ENCODE measurements at regions not wholly inside any gene's neighbourhood (a gene's known extent, or its start where the extent isn't known, plus 50 kb on each side); places are given as distances from the start of the nearest gene placed in this dataset.

DNA sequence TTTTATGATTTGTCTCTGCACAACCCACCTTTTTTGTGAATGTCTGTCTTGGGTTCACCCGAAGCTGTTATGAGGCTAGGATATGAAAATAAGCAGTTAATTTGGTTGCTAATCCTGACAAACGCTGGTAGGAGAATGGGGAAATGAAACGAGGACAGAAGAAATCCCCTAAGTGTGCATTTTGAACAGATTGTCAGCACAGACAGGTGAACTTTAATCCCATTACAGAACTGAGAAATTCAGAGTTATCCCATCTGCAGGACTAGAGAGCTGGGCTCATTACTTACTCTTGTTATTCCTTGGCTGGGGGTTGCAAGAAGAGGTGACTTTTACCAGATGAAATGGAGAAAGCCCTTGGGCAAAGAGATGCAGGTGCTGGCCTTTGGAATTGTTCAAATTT lies 123.3 kb upstream of the NYAP2 start:
- BruUV-seq (replicated peaks), result no TSS peak
- no peak overlapping the region for H3K27ac ChIP-seq (ENCODE audit: extremely low read depth, low read depth, low read length)
- H3K4me3 ChIP-seq, result no peak overlapping the region
- no peaks in the 10 kb centered on the region for H3K27me3 ChIP-seq (ENCODE audit: control insufficient read depth in 2 of 2, insufficient read depth in 2 of 2, low read length in 2 of 2)
- no peaks in the 10 kb centered on the region for H3K4me1 ChIP-seq (replicated peaks in 1 of 2; ENCODE audit: control insufficient read depth in 2 of 2, insufficient read depth in 2 of 2, low read length in 2 of 2)
- FAIRE-seq (no peak), DNase-seq (ENCODE audit: extremely low read depth in 1 of 4, low spot score in 3 of 4) (no peak), ATAC-seq (no peak)
- H3K9me3 ChIP-seq (replicated peaks; ENCODE audit: control insufficient read depth, insufficient read depth, low read depth, low read length), result no peaks in the 10 kb centered on the region
- CTCF ChIA-PET (ENCODE audit: low intra/inter-chr PET ratio), result no interaction called here
- no peak overlapping the region for H2AFZ ChIP-seq (ENCODE audit: low read depth, low read length)
- 10% methylated on average over 3 of the region's 3 CpGs for WGBS (ENCODE audit: insufficient coverage, low coverage, missing lambda C conversion rate)
- H3K79me2 ChIP-seq (ENCODE audit: control insufficient read depth, insufficient read depth, low read length), result no peaks in the 10 kb centered on the region
- no peaks in the 10 kb centered on the region for H3K9me1 ChIP-seq (ENCODE audit: control insufficient read depth, insufficient read depth, low read length)
- POLR2A ChIA-PET, result no interaction called here
- no peak overlapping the region for H3K4me2 ChIP-seq (ENCODE audit: insufficient read depth, low read length)
- no peaks in the 10 kb centered on the region for H4K20me1 ChIP-seq (replicated peaks; ENCODE audit: control insufficient read depth, insufficient read depth, low read length)
- TF ChIP-seq, protein P1, sequence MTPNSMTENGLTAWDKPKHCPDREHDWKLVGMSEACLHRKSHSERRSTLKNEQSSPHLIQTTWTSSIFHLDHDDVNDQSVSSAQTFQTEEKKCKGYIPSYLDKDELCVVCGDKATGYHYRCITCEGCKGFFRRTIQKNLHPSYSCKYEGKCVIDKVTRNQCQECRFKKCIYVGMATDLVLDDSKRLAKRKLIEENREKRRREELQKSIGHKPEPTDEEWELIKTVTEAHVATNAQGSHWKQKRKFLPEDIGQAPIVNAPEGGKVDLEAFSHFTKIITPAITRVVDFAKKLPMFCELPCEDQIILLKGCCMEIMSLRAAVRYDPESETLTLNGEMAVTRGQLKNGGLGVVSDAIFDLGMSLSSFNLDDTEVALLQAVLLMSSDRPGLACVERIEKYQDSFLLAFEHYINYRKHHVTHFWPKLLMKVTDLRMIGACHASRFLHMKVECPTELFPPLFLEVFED (CRISPR knock-in tag; conservative IDR thresholded peaks at IDR 0.05), result no peak
- no peak for TF ChIP-seq JUNB (CRISPR knock-in tag; conservative IDR thresholded peaks at IDR 0.05)
- TF ChIP-seq SMARCA4 (IDR thresholded peaks at IDR 0.05), result no peak
- TF ChIP-seq, protein P2, sequence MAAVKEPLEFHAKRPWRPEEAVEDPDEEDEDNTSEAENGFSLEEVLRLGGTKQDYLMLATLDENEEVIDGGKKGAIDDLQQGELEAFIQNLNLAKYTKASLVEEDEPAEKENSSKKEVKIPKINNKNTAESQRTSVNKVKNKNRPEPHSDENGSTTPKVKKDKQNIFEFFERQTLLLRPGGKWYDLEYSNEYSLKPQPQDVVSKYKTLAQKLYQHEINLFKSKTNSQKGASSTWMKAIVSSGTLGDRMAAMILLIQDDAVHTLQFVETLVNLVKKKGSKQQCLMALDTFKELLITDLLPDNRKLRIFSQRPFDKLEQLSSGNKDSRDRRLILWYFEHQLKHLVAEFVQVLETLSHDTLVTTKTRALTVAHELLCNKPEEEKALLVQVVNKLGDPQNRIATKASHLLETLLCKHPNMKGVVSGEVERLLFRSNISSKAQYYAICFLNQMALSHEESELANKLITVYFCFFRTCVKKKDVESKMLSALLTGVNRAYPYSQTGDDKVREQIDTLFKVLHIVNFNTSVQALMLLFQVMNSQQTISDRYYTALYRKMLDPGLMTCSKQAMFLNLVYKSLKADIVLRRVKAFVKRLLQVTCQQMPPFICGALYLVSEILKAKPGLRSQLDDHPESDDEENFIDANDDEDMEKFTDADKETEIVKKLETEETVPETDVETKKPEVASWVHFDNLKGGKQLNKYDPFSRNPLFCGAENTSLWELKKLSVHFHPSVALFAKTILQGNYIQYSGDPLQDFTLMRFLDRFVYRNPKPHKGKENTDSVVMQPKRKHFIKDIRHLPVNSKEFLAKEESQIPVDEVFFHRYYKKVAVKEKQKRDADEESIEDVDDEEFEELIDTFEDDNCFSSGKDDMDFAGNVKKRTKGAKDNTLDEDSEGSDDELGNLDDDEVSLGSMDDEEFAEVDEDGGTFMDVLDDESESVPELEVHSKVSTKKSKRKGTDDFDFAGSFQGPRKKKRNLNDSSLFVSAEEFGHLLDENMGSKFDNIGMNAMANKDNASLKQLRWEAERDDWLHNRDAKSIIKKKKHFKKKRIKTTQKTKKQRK (IDR thresholded peaks at IDR 0.05; ENCODE audit: borderline replicate concordance, low read depth, low read length), result no peak
- TF ChIP-seq ZFP36 (IDR thresholded peaks at IDR 0.05; ENCODE audit: low read depth, low read length, partially characterized antibody), result no peak
- TF ChIP-seq, protein P3, sequence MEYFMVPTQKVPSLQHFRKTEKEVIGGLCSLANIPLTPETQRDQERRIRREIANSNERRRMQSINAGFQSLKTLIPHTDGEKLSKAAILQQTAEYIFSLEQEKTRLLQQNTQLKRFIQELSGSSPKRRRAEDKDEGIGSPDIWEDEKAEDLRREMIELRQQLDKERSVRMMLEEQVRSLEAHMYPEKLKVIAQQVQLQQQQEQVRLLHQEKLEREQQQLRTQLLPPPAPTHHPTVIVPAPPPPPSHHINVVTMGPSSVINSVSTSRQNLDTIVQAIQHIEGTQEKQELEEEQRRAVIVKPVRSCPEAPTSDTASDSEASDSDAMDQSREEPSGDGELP (CRISPR knock-in tag; IDR thresholded peaks at IDR 0.05; ENCODE audit: borderline replicate concordance), result no peak
- TF ChIP-seq MTA3 (IDR thresholded peaks at IDR 0.05; ENCODE audit: borderline replicate concordance), result no peak
- TF ChIP-seq COPS2 (conservative IDR thresholded peaks at IDR 0.05), result no peak
- no peak for TF ChIP-seq PURB (CRISPR knock-in tag; IDR thresholded peaks at IDR 0.05; ENCODE audit: low read depth)
- no peak for TF ChIP-seq SMAD4 (CRISPR knock-in tag; conservative IDR thresholded peaks at IDR 0.05)
- no peak for TF ChIP-seq NCOA4 (IDR thresholded peaks at IDR 0.05; ENCODE audit: partially characterized antibody)
- TF ChIP-seq, protein P4, sequence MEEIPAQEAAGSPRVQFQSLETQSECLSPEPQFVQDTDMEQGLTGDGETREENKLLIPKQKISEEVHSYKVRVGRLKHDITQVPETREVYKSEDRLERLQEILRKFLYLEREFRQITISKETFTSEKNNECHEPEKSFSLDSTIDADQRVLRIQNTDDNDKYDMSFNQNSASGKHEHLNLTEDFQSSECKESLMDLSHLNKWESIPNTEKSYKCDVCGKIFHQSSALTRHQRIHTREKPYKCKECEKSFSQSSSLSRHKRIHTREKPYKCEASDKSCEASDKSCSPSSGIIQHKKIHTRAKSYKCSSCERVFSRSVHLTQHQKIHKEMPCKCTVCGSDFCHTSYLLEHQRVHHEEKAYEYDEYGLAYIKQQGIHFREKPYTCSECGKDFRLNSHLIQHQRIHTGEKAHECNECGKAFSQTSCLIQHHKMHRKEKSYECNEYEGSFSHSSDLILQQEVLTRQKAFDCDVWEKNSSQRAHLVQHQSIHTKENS (CRISPR knock-in tag; IDR thresholded peaks at IDR 0.05), result no peak
- TF ChIP-seq FOXK2 (conservative IDR thresholded peaks at IDR 0.05 in 1 of 2, IDR thresholded peaks at IDR 0.05 in 1 of 2; ENCODE audit: low read depth in 2 of 2), result no peak
- no peak for TF ChIP-seq SP2 (IDR thresholded peaks at IDR 0.05; ENCODE audit: extremely low read depth, low read depth, low read length, poor library complexity, severe bottlenecking)
- intact Hi-C loops (cut with micrococcal nuclease), result no loop called here
- no peak overlapping the region for H3K9ac ChIP-seq (ENCODE audit: insufficient read depth in 1 of 2, low read depth in 2 of 2, low read length in 2 of 2)
- in situ Hi-C loops (cut with MboI), result no loop called here
- no peaks in the 10 kb centered on the region for H3K36me3 ChIP-seq (ENCODE audit: control insufficient read depth, insufficient read depth, low read length)
